Testis (tissue), 2 donors: ENCODE measurements at regions not wholly inside any gene's neighbourhood (a gene's known extent, or its start where the extent isn't known, plus 50 kb on each side); places are given as distances from the start of the nearest gene placed in this dataset.
"Not testable (repeated sequence)": the region's sequence is repeated elsewhere in the genome, so short reads cannot be mapped to it uniquely, and the experiment has no call there.

Experiments used
- DNase-seq: peaks from one replicate; pipeline ENCODE4 v3.0.0-alpha.2; 2019
- H3K27ac ChIP-seq, 2 donors: fragments of 200-600 bp; sonication (generic); one replicate each; pipeline ENCODE4 v1.5.1; 2019
- H3K27me3 ChIP-seq: fragments of 200-600 bp; sonication (generic); one replicate; pipeline ENCODE4 v1.5.1; 2019
- H3K36me3 ChIP-seq: fragments of 200-600 bp; sonication (generic); one replicate; pipeline ENCODE4 v1.5.1; 2017; ENCODE audit warnings: low read depth; ENCODE audit errors: missing control alignments
- H3K4me1 ChIP-seq: fragments of 200-600 bp; sonication (generic); one replicate; pipeline ENCODE4 v1.5.1; 2019
- H3K4me3 ChIP-seq, 2 donors: fragments of 200-600 bp; sonication (generic); one replicate each; pipeline ENCODE4 v1.5.1; 2017 to 2019
- H3K9me3 ChIP-seq: fragments of 200-600 bp; sonication (generic); one replicate; pipeline ENCODE4 v1.5.1; 2017
- POLR2A ChIP-seq: fragments of 450-650 bp; IDR thresholded peaks from one replicate; pipeline ENCODE4 v1.6.1; 2017; ENCODE audit warnings: antibody characterized with exemption, mild to moderate bottlenecking, moderate library complexity
- WGBS, 2 donors: methylation state at CpG; one replicate each; pipeline ENCODE4 v1.1.5; 2018; 5-methylcytosine and 5-hydroxymethylcytosine counted together
- intact Hi-C: fragments of 100-400 bp; cut with DNase I; formaldehyde crosslinking; loops from one replicate; pipeline ENCODE4 v1.15.1; 2023; ENCODE audit warnings: low total_unique reads
- TF ChIP-seq, protein P1 (sequence below), 3 experiments: fragments of 450-650 bp in 2 of 3; fragments of 200-600 bp in 1 of 3; sonication (generic) in 1 of 3; IDR thresholded peaks; one replicate each; pipeline ENCODE4 v1.5.1; 2016 to 2019; ENCODE audit warnings: antibody characterized with exemption in 3 of 3, mild to moderate bottlenecking in 2 of 3, moderate library complexity in 1 of 3

GRCh38 chr4:188992706-188993105 is 853.5 kb downstream of the TRIML1 start:
- Histone ChIP-seq H3K4me3 (no peak overlapping the region), H3K36me3 (no peaks in the 10 kb centered on the region), H3K27ac (no peak overlapping the region), H3K9me3 (no peaks in the 10 kb centered on the region), H3K4me1 (no peaks in the 10 kb centered on the region), H3K27me3 (no peaks in the 10 kb centered on the region)
- intact Hi-C loops, result no loop called here
- no peak for TF ChIP-seq POLR2A
- TF ChIP-seq, protein P1, sequence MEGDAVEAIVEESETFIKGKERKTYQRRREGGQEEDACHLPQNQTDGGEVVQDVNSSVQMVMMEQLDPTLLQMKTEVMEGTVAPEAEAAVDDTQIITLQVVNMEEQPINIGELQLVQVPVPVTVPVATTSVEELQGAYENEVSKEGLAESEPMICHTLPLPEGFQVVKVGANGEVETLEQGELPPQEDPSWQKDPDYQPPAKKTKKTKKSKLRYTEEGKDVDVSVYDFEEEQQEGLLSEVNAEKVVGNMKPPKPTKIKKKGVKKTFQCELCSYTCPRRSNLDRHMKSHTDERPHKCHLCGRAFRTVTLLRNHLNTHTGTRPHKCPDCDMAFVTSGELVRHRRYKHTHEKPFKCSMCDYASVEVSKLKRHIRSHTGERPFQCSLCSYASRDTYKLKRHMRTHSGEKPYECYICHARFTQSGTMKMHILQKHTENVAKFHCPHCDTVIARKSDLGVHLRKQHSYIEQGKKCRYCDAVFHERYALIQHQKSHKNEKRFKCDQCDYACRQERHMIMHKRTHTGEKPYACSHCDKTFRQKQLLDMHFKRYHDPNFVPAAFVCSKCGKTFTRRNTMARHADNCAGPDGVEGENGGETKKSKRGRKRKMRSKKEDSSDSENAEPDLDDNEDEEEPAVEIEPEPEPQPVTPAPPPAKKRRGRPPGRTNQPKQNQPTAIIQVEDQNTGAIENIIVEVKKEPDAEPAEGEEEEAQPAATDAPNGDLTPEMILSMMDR (IDR thresholded peaks at IDR 0.05), result no peak
- WGBS, 2 donors, result 72 to 77% methylated on average over 1 of the region's 1 CpG
- no peak for DNase-seq

- no peak for DNase-seq
- TF ChIP-seq, protein P1 (IDR thresholded peaks at IDR 0.05), result no peak
- no peak for TF ChIP-seq POLR2A
- Histone ChIP-seq H3K9me3 (no peaks in the 10 kb centered on the region), H3K27me3 (no peaks in the 10 kb centered on the region), H3K27ac (no peak overlapping the region), H3K36me3 (no peaks in the 10 kb centered on the region), H3K4me3 (no peak overlapping the region), H3K4me1 (no peaks in the 10 kb centered on the region)
- intact Hi-C loops, result no loop called here
- 70 to 83% methylated on average over 6 of the region's 6 CpGs for WGBS, 2 donors
Observed at GRCh38 chr4:188993871-188994270, 854.6 kb downstream of the TRIML1 start.

GRCh38 chr4:189001283-189001970 is 862.2 kb downstream of the TRIML1 start:
- Histone ChIP-seq H3K27me3 (no peaks in the 10 kb centered on the region), H3K4me1 (no peaks in the 10 kb centered on the region), H3K36me3 (no peaks in the 10 kb centered on the region), H3K27ac (peak overlapping the region; percentile 8 to 45), H3K4me3 (peak overlapping the region; percentile 39 to 43), H3K9me3 (no peaks in the 10 kb centered on the region)
- peak; percentile 65 for DNase-seq
- intact Hi-C loops, result no loop called here
- TF ChIP-seq, protein P1 (IDR thresholded peaks at IDR 0.05), result no peak
- no peak for TF ChIP-seq POLR2A
- WGBS, 2 donors, result 52 to 81% methylated on average over 8 to 12 of the region's 12 CpGs

DNA sequence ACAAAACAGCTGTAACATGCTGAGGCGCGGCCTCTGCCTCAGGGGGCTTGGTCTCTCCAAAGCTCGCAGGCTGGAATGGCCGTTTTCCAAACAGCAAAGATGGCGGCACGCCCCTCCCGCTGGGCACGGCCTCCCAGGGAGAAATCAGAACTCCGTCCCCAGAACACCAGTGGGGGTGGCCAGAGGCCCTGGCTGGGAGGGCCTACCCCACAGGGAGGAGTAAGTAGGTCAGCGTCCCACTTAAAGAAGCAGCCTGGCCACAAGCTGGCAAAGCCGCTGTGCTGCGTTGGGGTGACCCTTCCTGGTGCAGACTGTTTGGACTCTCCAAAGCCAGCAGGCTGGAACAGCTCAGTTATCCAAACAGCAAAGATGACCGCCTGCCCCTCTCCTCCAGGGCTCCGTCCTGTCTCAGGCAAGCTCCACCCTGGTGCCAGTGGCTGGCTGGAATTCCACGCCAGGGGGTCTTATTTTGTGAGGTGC is 862.8 kb downstream of the TRIML1 start:
- DNase-seq, result peak; percentile 28
- Histone ChIP-seq H3K4me3 (peak overlapping the region; percentile 39 to 43), H3K27ac (peak overlapping the region; percentile 8 to 45), H3K4me1 (no peaks in the 10 kb centered on the region), H3K27me3 (no peaks in the 10 kb centered on the region), H3K9me3 (no peaks in the 10 kb centered on the region), H3K36me3 (no peaks in the 10 kb centered on the region)
- intact Hi-C loops, result no loop called here
- 43 to 79% methylated on average over 6 to 15 of the region's 15 CpGs for WGBS, 2 donors
- no peak for TF ChIP-seq POLR2A
- TF ChIP-seq, protein P1 (IDR thresholded peaks at IDR 0.05), result no peak

GRCh38 chr4:189002475-189002874 is 863.2 kb downstream of the TRIML1 start:
- TF ChIP-seq, protein P1 (IDR thresholded peaks at IDR 0.05), result no peak
- TF ChIP-seq POLR2A, result no peak
- H3K9me3 ChIP-seq, result no peaks in the 10 kb centered on the region
- H3K4me1 ChIP-seq, result no peaks in the 10 kb centered on the region
- H3K4me3 ChIP-seq, result peak overlapping the region; percentile 39 to 43
- intact Hi-C loops, result no loop called here
- H3K27me3 ChIP-seq, result no peaks in the 10 kb centered on the region
- WGBS, 2 donors, result 72 to 73% methylated on average over 10 of the region's 10 CpGs
- H3K27ac ChIP-seq, result no peak overlapping the region
- no peaks in the 10 kb centered on the region for H3K36me3 ChIP-seq
- DNase-seq, result peak; percentile 32

- H3K27ac ChIP-seq, intact Hi-C loops, H3K4me1 ChIP-seq, DNase-seq, H3K36me3 ChIP-seq, H3K9me3 ChIP-seq, H3K27me3 ChIP-seq, H3K4me3 ChIP-seq: not testable (repeated sequence)
- 83 to 89% methylated on average over 24 to 26 of the region's 27 CpGs for WGBS, 2 donors
Observed at GRCh38 chr4:189010452-189011217, 871.4 kb downstream of the TRIML1 start.
